Colonic mucosa (tissue), 4 donors: ENCODE measurements at regions not wholly inside any gene's neighbourhood (a gene's known extent, or its start where the extent isn't known, plus 50 kb on each side); places are given as distances from the start of the nearest gene placed in this dataset.
"Not testable (repeated sequence)": the region's sequence is repeated elsewhere in the genome, so short reads cannot be mapped to it uniquely, and the experiment has no call there.

Experiments
- DNase-seq: peaks from one replicate; pipeline ENCODE4 v3.0.0-alpha.2; 2020
- H3K27ac ChIP-seq: fragments of 200-600 bp; one replicate; pipeline ENCODE4 v1.8.0; 2021
- H3K27me3 ChIP-seq: fragments of 200-600 bp; one replicate; pipeline ENCODE4 v1.8.0; 2021
- H3K36me3 ChIP-seq: fragments of 200-600 bp; one replicate; pipeline ENCODE4 v1.8.0; 2021
- H3K4me1 ChIP-seq: fragments of 200-600 bp; one replicate; pipeline ENCODE4 v1.8.0; 2021; ENCODE audit warnings: mild to moderate bottlenecking
- H3K4me3 ChIP-seq: fragments of 200-600 bp; one replicate; pipeline ENCODE4 v1.8.0; 2021
- H3K9ac ChIP-seq, 2 donors: one replicate each; pipeline ENCODE4 v1.7.0; 2013; ENCODE audit warnings: control low read depth in 2 of 2, low read depth in 2 of 2, low read length in 2 of 2
- H3K9me3 ChIP-seq: fragments of 200-600 bp; one replicate; pipeline ENCODE4 v1.8.0; 2021
- CTCF ChIP-seq: fragments of 200-600 bp; IDR thresholded peaks from one replicate; pipeline ENCODE4 v1.8.0; 2022; ENCODE audit warnings: antibody characterized with exemption, mild to moderate bottlenecking
- intact Hi-C: fragments of 100-400 bp; cut with DNase I; formaldehyde crosslinking; loops from one replicate; pipeline ENCODE4 v1.14.1; 2022
- donor health status: healthy.
- donor health status: DM: no; HTN: no; CAD: no.
- donor health status: DM: no; HTN: no; CAD: no.

DNA sequence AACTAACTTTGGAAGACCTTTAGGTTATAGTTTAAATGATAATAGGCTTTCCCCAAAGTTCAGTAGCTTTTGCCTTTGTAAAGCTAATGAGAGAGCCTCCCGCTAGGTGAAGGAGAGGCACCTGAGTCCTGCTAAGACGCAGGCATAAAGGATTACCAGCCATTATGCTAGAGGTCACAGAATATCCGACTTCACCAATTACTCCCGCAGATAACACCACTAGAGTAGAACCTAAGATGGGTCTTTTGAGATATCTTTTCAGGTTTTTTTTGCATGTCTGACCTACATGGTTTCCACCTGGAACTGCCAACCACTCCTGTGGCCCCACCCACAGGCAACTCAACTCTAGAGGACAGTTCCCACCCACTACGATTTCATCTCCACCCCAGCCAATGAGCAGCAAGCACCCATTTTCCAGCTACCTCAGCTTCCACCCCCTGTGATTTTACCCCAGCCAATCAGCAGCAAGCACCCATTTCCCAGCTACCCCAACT is 314.3 kb downstream of the BRD1 start:
- H3K27me3 ChIP-seq = no peaks in the 10 kb centered on the region
- H3K9ac ChIP-seq = no peak overlapping the region
- no peaks in the 10 kb centered on the region for H3K4me1 ChIP-seq
- no peak overlapping the region for H3K4me3 ChIP-seq
- no peak for DNase-seq
- H3K36me3 ChIP-seq = no peaks in the 10 kb centered on the region
- no peaks in the 10 kb centered on the region for H3K9me3 ChIP-seq
- no peak for TF ChIP-seq CTCF
- no peak overlapping the region for H3K27ac ChIP-seq
- intact Hi-C loops = no loop called here

GRCh38 chr22:49512487-49513165 is 315.0 kb downstream of the BRD1 start:
- TF ChIP-seq CTCF = no peak
- intact Hi-C loops = no loop called here

GRCh38 chr22:49511393-49512189 is 316.1 kb downstream of the BRD1 start:
- not testable (repeated sequence) for H3K27ac ChIP-seq

More at GRCh38 chr22:49512487-49513165, 315.0 kb downstream of the BRD1 start:
- Histone ChIP-seq H3K36me3 (no peaks in the 10 kb centered on the region), H3K9ac (no peak overlapping the region), H3K9me3 (no peaks in the 10 kb centered on the region), H3K27me3 (no peaks in the 10 kb centered on the region), H3K4me1 (no peaks in the 10 kb centered on the region), H3K4me3 (no peak overlapping the region), H3K27ac (no peak overlapping the region)
- DNase-seq = no peak

DNA sequence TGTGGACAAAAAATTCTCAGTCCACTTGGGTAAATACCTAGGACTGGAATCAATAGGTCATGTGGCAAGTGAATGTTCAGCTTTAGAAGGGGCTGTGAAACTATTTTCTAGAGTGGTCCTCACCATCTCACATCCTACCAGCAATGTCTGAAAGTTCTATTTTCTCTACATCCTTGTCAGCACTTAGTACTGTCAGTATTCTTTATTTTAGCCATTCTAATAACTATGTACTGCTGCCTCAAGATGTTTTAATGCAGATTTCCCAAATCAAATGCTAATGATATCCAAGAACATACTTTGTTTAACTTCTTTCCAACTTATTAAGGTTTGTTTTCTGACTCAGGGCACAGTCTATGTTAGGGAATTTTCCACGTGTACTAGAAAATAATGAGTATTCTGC is 317.0 kb downstream of the BRD1 start:
- no peak for DNase-seq

More at GRCh38 chr22:49511393-49512189, 316.1 kb downstream of the BRD1 start:
- intact Hi-C loops, H3K27me3 ChIP-seq, H3K4me3 ChIP-seq, H3K9me3 ChIP-seq, H3K36me3 ChIP-seq, DNase-seq, H3K9ac ChIP-seq, H3K4me1 ChIP-seq: not testable (repeated sequence)

GRCh38 chr22:49509016-49509415 is 318.7 kb downstream of the BRD1 start:
- H3K4me3 ChIP-seq = no peak overlapping the region
- H3K27ac ChIP-seq = no peak overlapping the region
- no peak overlapping the region for H3K9ac ChIP-seq
- H3K27me3 ChIP-seq = no peaks in the 10 kb centered on the region
- H3K4me1 ChIP-seq = no peaks in the 10 kb centered on the region
- H3K36me3 ChIP-seq = no peaks in the 10 kb centered on the region
- H3K9me3 ChIP-seq = no peaks in the 10 kb centered on the region
- DNase-seq = no peak
- intact Hi-C loops = no loop called here
- no peak for TF ChIP-seq CTCF

More for the DNA sequence above, 317.0 kb downstream of the BRD1 start:
- no peak overlapping the region for H3K9ac ChIP-seq
- no peak overlapping the region for H3K4me3 ChIP-seq
- H3K9me3 ChIP-seq = no peaks in the 10 kb centered on the region
- intact Hi-C loops = no loop called here
- TF ChIP-seq CTCF = no peak
- no peaks in the 10 kb centered on the region for H3K36me3 ChIP-seq
- H3K27me3 ChIP-seq = no peaks in the 10 kb centered on the region
- no peaks in the 10 kb centered on the region for H3K4me1 ChIP-seq
- no peak overlapping the region for H3K27ac ChIP-seq

DNA sequence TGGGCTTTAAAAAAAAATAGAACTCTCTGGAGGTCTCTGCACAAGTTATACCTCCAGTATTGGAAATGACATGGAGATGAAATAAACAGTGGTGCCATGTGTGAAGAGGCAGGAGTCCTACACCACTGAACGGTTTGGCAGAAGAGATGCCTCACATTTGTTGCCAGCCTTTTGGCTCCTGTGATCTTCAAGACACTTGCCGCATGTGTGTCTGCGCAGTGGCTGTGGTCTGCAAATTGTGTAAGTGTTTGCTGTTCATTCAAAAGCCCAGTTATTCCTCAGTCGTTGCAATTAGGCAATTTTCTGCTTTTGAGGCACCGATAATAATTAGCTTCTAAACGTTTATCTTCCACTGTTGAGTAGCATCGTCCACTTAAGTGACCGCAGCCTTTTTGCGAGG is 319.1 kb downstream of the BRD1 start:
- H3K9me3 ChIP-seq = no peaks in the 10 kb centered on the region
- intact Hi-C loops = no loop called here
- DNase-seq = no peak
- no peak overlapping the region for H3K27ac ChIP-seq
- H3K4me3 ChIP-seq = no peak overlapping the region
- TF ChIP-seq CTCF = no peak
- no peaks in the 10 kb centered on the region for H3K4me1 ChIP-seq
- H3K27me3 ChIP-seq = no peaks in the 10 kb centered on the region
- H3K9ac ChIP-seq = no peak overlapping the region
- no peaks in the 10 kb centered on the region for H3K36me3 ChIP-seq
